Pancreas (tissue), 10 donors: ENCODE measurements at regions not wholly inside any gene's neighbourhood (a gene's known extent, or its start where the extent isn't known, plus 50 kb on each side); places are given as distances from the start of the nearest gene placed in this dataset.

Source experiments
- ATAC-seq, 4 donors: fragments of 200-7000 bp; cut with Tn5 transposase; one replicate each; pipeline versions ENCODE4 v1.8.0 to v1.9.1; 2020; ENCODE audit warnings: mild to moderate bottlenecking in 4 of 4, moderate library complexity in 4 of 4
- DNase-seq, 6 donors: peaks; one replicate each; pipeline ENCODE4 v3.0.0-alpha.2; 2020
- FAIRE-seq: peaks from 2 replicates; lab custom pipeline; 2012; peaks lifted over from hg19 to GRCh38; lab: Jason Lieb, UNC
- H3K27ac ChIP-seq, 4 donors: fragments of 200-600 bp; sonication (generic); 1 replicate in 3 of 4; 2 replicates in 1 of 4; pipeline versions ENCODE4 v1.5.0 to v1.8.0; 2020
- H3K27me3 ChIP-seq, 4 donors: fragments of 200-600 bp; one replicate each; pipeline ENCODE4 v1.8.0; 2021
- H3K36me3 ChIP-seq, 3 donors: fragments of 200-600 bp; sonication (generic) in 1 of 3; one replicate each; pipeline versions ENCODE4 v1.5.0 to v1.8.0; 2020 to 2021
- H3K4me1 ChIP-seq, 3 donors: fragments of 200-600 bp; one replicate each; pipeline ENCODE4 v1.8.0; 2021
- H3K4me3 ChIP-seq, 4 donors: fragments of 200-600 bp; sonication (generic) in 2 of 4; one replicate each; pipeline versions ENCODE4 v1.5.0 to v1.8.0; 2020 to 2021
- H3K9me3 ChIP-seq, 4 donors: fragments of 200-600 bp; one replicate each; pipeline ENCODE4 v1.8.0; 2021
- CTCF ChIP-seq, 4 donors: fragments of 200-600 bp; sonication (generic) in 3 of 4; IDR thresholded peaks; one replicate each; pipeline versions ENCODE4 v1.5.0 to v1.8.0; 2021; ENCODE audit warnings: antibody characterized with exemption in 4 of 4
- WGBS, 2 donors: extraction: QIAGEN DNeasy Blood & Tissue Kit; methylation state at CpG; one replicate each; pipeline ENCODE4 v1.1.7; 2013; 5-methylcytosine and 5-hydroxymethylcytosine counted together
- intact Hi-C, 3 donors: fragments of 100-400 bp; cut with DNase I; formaldehyde crosslinking; loops; one replicate each; pipeline versions ENCODE4 v1.11.1 to v1.14.2; 2022
- donor health status: healthy with polysubstance abuse.
- donor health status: DM: no; HTN: no; CAD: no; lungs with moderate emphysema.
- donor health status: DM: no; HTN: no; CAD: no.
- donor health status: control.
- donor health status: control.
- donor health status: Bipolar disorder and iron deficiency.
- donor health status: DM: yes; HTN: yes; CAD: no.
- donor health status: DM: no; HTN: no; CAD: no.
- donor health status: DM: no; HTN: no; CAD: no.
- donor health status: DM: yes; HTN: yes; CAD: no.

- no peak for DNase-seq
- H3K4me1 ChIP-seq, result no peaks in the 10 kb centered on the region
- ATAC-seq, result no peak
- intact Hi-C loops, result no loop called here
- no peak overlapping the region for H3K4me3 ChIP-seq
- WGBS, 2 donors, result 61 to 69% methylated on average over 7 of the region's 7 CpGs
- no peaks in the 10 kb centered on the region for H3K27me3 ChIP-seq
- no peaks in the 10 kb centered on the region for H3K36me3 ChIP-seq
- FAIRE-seq, result no peak
- H3K27ac ChIP-seq, result no peak overlapping the region
- H3K9me3 ChIP-seq, result no peaks in the 10 kb centered on the region
- no peak for TF ChIP-seq CTCF (IDR thresholded peaks at IDR 0.05)
These were observed 152.0 kb downstream of the MACC1 start for GRCh38 chr7:20064974-20065862.

- Histone ChIP-seq H3K9me3 (no peaks in the 10 kb centered on the region), H3K27ac (no peak overlapping the region), H3K4me3 (no peak overlapping the region), H3K4me1 (no peaks in the 10 kb centered on the region), H3K27me3 (no peaks in the 10 kb centered on the region), H3K36me3 (no peaks in the 10 kb centered on the region)
- 72 to 79% methylated on average over 5 of the region's 5 CpGs for WGBS, 2 donors
- no peak for ATAC-seq
- intact Hi-C loops, result no loop called here
- no peak for DNase-seq
- no peak for FAIRE-seq
- no peak for TF ChIP-seq CTCF (IDR thresholded peaks at IDR 0.05)
These were observed 152.8 kb downstream of the MACC1 start for GRCh38 chr7:20064181-20064970.

GRCh38 chr7:20063644-20064043 is 153.5 kb downstream of the MACC1 start:
- intact Hi-C loops, result no loop called here
- no peak for ATAC-seq

GRCh38 chr7:20062932-20063331 is 154.3 kb downstream of the MACC1 start:
- DNase-seq, result no peak
- FAIRE-seq, result no peak
- 84 to 88% methylated on average over 1 of the region's 1 CpG for WGBS, 2 donors
- Histone ChIP-seq H3K9me3 (no peaks in the 10 kb centered on the region), H3K4me1 (no peaks in the 10 kb centered on the region), H3K4me3 (no peak overlapping the region), H3K36me3 (no peaks in the 10 kb centered on the region), H3K27me3 (no peaks in the 10 kb centered on the region), H3K27ac (no peak overlapping the region)
- intact Hi-C loops, result no loop called here
- no peak for ATAC-seq
- TF ChIP-seq CTCF (IDR thresholded peaks at IDR 0.05), result no peak

More at GRCh38 chr7:20063644-20064043, 153.5 kb downstream of the MACC1 start:
- H3K27me3 ChIP-seq, result no peaks in the 10 kb centered on the region
- no peak overlapping the region for H3K27ac ChIP-seq
- DNase-seq (no peak), FAIRE-seq (no peak)
- H3K4me3 ChIP-seq, result no peak overlapping the region
- 47 to 59% methylated on average over 3 of the region's 3 CpGs for WGBS, 2 donors
- no peak for TF ChIP-seq CTCF (IDR thresholded peaks at IDR 0.05)
- H3K36me3 ChIP-seq, result no peaks in the 10 kb centered on the region
- H3K9me3 ChIP-seq, result no peaks in the 10 kb centered on the region
- H3K4me1 ChIP-seq, result no peaks in the 10 kb centered on the region
